SK-N-SH treated with all-trans-retinoic acid at 6 μM for 48 hours (cell line): ENCODE measurements at regions not wholly inside any gene's neighbourhood (a gene's known extent, or its start where the extent isn't known, plus 50 kb on each side); places are given as distances from the start of the nearest gene placed in this dataset.

Experiments used
- ARNTL ChIP-seq: fragments of 450-650 bp; formaldehyde crosslinking; IDR thresholded peaks from 2 replicates; pipeline ENCODE4 v1.5.0; 2020; ENCODE audit warnings: low read depth, mild to moderate bottlenecking, moderate library complexity, borderline replicate concordance
- CSDC2 ChIP-seq: fragments of 250-450 bp; sonication (Bioruptor Pico); IDR thresholded peaks from 2 replicates; pipeline ENCODE4 v1.5.0; 2020; ENCODE audit warnings: mild to moderate bottlenecking, moderate library complexity
- ISL1 ChIP-seq: fragments of 250-450 bp; sonication (Bioruptor Pico); IDR thresholded peaks from 2 replicates; pipeline ENCODE4 v2.1.2; 2022; ENCODE audit warnings: mild to moderate bottlenecking, moderate library complexity
- POU6F1 ChIP-seq: fragments of 250-450 bp; sonication (Bioruptor Pico); IDR thresholded peaks from 2 replicates; pipeline ENCODE4 v1.8.0; 2021; ENCODE audit warnings: low read depth, mild to moderate bottlenecking, moderate library complexity, borderline replicate concordance
- PPARA ChIP-seq: fragments of 250-450 bp; sonication (Bioruptor Pico); IDR thresholded peaks from 2 replicates; pipeline ENCODE4 v1.5.0; 2020; ENCODE audit warnings: mild to moderate bottlenecking, borderline replicate concordance
- TCF4 ChIP-seq: fragments of 250-450 bp; sonication (Bioruptor Pico); IDR thresholded peaks from 2 replicates; pipeline ENCODE4 v1.8.0; 2021; ENCODE audit warnings: mild to moderate bottlenecking, moderate library complexity, borderline replicate concordance
- ZC3H10 ChIP-seq: fragments of 250-450 bp; sonication (Bioruptor Pico); IDR thresholded peaks from 2 replicates; pipeline ENCODE4 v1.5.1; 2021; ENCODE audit warnings: mild to moderate bottlenecking, moderate library complexity

GRCh38 chr17:71803656-71804284, 317.1 kb upstream of the SOX9 start:
- TF ChIP-seq POU6F1 (no peak), ZC3H10 (CRISPR knock-in tag) (no peak), ISL1 (no peak), ARNTL (CRISPR knock-in tag) (no peak), CSDC2 (CRISPR knock-in tag) (no peak), TCF4 (CRISPR knock-in tag) (no peak), PPARA (CRISPR knock-in tag) (no peak)
